Stimulated activated CD4-positive, alpha-beta T cell treated with anti-CD3 and anti-CD28 coated beads, TNF-alpha, amount 100 ng/mL, for 24 hours (primary cell): ENCODE measurements at regions not wholly inside any gene's neighbourhood (a gene's known extent, or its start where the extent isn't known, plus 50 kb on each side); places are given as distances from the start of the nearest gene placed in this dataset.

Source experiments
- DNase-seq, 3 experiments: peaks; one replicate each; pipeline ENCODE4 v3.0.0-alpha.2; 2020; ENCODE audit warnings: low read depth in 3 of 3

- DNase-seq: no peak
These were observed 1342.4 kb upstream of the TENM3 start for GRCh38 chr4:180900781-180901180.

DNA sequence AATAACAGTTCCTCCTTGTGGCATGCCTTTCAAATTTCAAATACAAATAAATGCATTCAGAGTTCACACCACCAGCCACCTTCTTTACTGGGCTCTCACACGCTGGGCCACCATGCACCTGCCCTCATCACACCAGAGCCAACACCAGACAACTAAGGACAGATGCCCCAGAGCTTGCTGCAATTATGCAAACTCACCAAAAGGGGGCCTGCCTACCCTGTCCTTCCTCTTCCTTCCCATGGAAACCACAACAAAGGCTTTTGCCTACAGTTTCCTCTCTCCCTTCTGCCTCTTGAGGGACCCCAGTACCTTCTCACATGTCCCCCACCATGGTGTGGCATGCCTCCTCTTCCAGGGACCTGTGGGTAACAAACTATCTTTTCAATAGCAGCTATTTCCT, 1333.9 kb upstream of the TENM3 start:
- no peak for DNase-seq

DNA sequence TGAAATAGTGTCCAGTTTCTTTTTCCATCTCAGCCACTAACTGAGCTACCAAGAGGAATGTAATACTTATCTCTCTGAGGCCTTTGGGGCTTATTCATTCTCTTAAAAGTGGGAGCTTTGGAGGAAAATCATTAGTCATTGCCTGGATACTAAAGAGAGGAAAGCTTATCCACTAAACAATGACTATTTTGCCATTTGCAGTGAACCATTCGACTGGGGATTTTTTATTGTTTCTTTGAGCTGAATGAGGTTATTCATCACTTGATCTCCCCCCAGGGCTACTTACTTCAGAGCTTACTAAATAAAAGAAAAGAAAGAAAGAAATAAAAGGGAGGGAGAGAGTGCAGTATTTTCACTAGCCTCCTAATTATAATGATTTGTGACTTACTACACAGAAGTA, 1329.5 kb upstream of the TENM3 start:
- DNase-seq: no peak

- no peak for DNase-seq
These were observed 1319.7 kb upstream of the TENM3 start for GRCh38 chr4:180923486-180923885.

- no peak for DNase-seq
These were observed 1317.4 kb upstream of the TENM3 start for GRCh38 chr4:180925805-180926204.

GRCh38 chr4:180926277-180926676, 1316.9 kb upstream of the TENM3 start:
- no peak for DNase-seq

DNA sequence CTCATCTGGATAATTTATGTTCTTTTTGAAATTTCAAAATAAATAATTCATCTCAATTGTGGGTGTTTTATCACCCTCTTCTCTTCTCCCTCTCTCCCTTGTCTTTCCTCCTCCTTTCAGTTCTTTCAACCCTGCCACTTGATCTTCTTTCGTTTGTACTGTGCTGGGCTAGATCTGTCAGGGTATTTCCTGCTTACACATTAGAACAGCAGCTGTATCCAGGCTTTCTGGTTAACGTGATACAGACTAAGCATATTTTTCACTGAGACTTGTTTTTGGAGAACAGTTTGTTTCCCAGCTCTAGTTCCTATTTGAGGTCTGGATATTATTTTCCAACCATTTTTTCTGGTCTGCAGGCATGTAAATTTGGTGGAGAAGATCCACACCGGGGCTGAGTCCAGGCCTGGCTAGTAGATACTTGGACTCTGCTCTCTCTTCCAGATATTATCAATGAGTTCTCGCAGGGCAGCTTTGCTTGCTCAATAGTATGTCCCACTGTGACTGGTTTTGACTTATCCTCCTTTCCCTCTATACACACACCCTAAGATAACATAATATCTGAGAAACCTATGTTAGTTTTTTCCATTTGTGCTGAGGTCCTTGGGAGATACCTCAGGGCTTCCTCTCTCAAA, 1310.7 kb upstream of the TENM3 start:
- DNase-seq: no peak

DNA sequence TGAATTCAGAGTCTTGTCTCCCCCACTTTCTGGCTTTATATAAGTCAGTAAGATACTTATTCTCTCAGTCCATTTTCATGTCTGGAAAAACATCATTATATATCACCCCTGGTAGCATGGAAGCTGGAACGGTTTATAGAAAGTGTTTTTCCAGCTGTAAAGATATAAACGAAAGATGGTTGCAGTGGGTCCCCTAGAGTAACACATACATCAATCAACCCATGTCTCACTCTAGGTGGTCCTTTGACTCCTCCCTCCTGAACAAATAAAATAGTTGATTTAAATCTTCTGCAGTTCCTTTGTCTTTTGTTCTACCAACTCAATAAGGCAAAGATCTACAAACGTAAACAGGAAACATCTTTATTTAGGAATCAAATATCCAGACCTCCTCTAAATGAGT, 1306.1 kb upstream of the TENM3 start:
- DNase-seq: no peak

- no peak for DNase-seq
These were observed 1302.5 kb upstream of the TENM3 start for GRCh38 chr4:180940680-180941079.

- no peak for DNase-seq
These were observed 1300.8 kb upstream of the TENM3 start for GRCh38 chr4:180942367-180942916.

DNA sequence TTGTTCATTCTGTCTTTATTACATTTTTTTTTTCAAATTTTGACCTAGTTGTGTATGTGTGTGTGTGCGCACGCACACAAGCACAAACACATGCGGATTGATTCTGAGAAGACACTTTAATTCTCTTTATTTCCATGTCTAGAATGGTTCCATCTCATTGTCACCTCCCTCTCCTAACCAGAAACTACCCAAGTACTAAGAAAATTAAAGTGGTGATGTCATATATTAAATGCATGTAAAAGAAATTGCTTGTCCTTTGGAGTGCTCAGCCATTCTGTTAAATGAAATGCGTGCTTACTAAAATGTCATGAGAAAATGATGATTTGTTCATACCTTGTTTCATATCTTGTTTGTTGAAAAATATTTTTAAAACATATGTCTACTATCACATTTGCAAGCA, 1297.0 kb upstream of the TENM3 start:
- DNase-seq: no peak

DNA sequence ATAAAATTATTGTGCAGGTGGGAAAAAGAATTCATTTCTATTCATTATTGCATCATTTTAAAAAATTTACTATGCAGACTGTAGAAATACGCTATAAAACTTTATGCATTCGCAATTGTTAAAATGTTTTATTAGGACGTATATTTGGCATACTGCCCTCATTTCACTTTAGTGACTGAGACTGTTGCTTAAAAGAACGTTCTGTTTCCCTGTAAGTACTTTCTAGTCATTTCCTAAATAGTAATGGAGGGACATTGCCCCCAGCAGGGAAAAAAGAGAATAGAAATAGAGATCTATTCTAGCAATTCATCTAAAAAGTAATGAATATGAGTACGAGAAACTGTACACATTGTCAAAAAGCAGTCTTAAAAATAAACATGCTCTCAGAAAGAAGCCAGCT, 1295.8 kb upstream of the TENM3 start:
- DNase-seq: no peak

GRCh38 chr4:180949424-180950213, 1293.6 kb upstream of the TENM3 start:
- no peak for DNase-seq

- no peak for DNase-seq
These were observed 1292.8 kb upstream of the TENM3 start for GRCh38 chr4:180950377-180950776.

GRCh38 chr4:180951312-180951711, 1291.9 kb upstream of the TENM3 start:
- DNase-seq: no peak

DNA sequence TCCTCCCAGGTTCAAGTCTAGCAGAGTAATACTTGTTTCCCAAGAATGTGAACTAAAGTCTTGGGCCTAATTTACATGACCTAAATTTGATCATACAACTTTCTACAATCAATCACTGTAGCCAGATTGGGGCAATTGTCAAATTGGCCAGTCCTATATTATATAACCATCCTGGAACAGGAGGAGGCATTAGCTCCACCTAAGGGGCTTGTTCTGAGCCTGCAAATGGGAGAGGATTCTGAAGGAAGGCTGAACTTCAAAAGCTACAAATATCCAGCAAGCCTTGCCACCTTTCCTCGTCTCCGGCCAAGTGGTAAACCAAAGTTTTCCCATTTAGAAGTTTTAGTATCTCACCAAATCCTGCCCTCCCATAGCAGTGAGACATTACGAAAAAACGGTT, 1289.6 kb upstream of the TENM3 start:
- DNase-seq: no peak

DNA sequence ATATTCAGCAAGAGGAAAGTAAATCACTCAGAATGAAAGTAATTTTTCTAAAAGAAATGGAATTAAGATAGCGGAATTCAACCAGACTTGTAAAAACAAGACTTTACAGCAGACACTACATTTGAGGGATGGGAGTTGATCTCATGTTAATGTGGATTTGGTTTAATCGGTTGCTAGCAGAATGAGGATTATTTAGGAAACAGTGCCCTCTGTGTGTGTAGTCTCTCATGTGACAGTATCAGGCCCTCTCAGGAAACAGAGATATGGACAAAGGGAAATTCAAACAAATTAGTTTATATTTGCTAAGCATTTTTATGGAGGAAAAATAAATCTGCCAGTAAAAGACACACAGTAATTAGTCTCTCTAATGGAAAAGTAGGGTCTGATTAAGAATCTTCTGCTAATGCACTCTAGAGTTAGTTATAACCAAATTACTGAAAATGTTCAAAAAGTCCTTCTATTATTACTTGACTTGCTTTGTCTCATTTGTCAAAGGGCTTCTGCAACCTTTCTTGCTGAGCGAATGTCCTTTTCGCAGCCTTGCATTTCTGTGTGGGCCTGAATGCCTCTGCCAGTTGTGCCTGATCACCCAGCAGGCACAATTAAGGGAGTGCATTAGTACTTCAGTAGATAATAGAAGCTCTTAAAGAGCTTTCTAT, 1282.3 kb upstream of the TENM3 start:
- no peak for DNase-seq

- DNase-seq: no peak
These were observed 1280.9 kb upstream of the TENM3 start for GRCh38 chr4:180962268-180962667.

- no peak for DNase-seq
These were observed 1276.9 kb upstream of the TENM3 start for GRCh38 chr4:180966312-180966711.

GRCh38 chr4:180967936-180968335, 1275.3 kb upstream of the TENM3 start:
- DNase-seq: no peak

DNA sequence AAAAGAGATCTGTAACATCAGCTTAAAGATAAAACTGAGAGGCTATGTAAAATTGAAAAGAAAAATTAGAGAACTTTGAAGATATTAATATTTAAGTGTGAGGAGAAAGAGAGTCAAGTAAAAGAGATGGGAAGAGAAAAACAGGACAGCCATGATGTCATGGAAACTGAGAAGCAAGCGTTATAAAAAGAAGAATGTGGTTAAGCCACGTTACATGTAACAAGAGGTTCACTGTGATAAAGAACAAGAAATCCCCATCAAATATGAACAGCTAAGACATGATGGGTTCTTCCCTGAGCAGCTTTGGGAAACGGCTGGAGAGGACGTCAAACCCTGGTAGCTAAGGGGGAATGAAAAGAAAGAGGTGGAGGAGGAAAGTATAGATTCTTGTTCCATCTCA, 1269.3 kb upstream of the TENM3 start:
- DNase-seq: no peak

DNA sequence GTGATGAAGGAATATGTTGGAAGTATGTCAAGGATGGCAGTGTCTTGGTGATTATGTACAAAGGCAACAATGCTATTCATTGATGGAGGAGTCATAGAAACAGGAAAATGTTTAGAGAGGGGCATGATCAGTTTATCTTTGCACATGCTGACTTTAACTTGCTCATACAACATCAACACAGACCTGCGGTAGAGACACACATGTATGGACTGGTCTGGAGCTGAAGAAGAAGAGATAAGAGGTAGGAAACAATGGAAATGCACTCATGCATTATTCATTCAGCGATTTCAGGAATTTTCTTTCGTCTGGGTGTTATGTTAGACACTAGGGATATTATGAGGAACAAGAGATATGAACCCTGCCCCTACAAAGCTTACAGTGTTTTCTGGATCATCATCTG, 1252.3 kb upstream of the TENM3 start:
- DNase-seq: no peak
